ENCODE measurements at regions not wholly inside any gene's neighbourhood (a gene's known extent, or its start where the extent isn't known, plus 50 kb on each side); places are given as distances from the start of the nearest gene placed in this dataset.

DNA sequence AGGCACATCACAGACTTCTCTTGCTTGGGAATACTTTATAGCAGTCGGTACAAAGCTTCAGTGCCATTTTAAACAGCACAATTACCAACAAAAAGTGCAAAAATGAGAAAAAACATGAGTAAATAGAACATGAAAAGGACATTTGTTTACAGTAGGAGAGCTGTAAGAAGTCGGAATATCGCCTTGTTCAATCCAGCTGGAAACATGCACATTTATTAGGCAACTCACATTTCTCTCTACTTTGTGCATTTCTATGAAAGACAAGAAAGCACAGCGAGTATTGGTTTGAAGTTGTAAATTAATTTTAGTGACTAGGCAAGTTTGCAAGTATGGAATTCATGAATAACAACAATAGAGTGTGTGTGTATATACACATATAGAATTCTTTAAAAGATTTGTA is 484.7 kb downstream of the DACH1 start:
- TF ChIP-seq, protein P1, sequence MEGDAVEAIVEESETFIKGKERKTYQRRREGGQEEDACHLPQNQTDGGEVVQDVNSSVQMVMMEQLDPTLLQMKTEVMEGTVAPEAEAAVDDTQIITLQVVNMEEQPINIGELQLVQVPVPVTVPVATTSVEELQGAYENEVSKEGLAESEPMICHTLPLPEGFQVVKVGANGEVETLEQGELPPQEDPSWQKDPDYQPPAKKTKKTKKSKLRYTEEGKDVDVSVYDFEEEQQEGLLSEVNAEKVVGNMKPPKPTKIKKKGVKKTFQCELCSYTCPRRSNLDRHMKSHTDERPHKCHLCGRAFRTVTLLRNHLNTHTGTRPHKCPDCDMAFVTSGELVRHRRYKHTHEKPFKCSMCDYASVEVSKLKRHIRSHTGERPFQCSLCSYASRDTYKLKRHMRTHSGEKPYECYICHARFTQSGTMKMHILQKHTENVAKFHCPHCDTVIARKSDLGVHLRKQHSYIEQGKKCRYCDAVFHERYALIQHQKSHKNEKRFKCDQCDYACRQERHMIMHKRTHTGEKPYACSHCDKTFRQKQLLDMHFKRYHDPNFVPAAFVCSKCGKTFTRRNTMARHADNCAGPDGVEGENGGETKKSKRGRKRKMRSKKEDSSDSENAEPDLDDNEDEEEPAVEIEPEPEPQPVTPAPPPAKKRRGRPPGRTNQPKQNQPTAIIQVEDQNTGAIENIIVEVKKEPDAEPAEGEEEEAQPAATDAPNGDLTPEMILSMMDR (CRISPR knock-in tag; IDR thresholded peaks at IDR 0.05): no peak
- TF ChIP-seq GPN1 (CRISPR knock-in tag; IDR thresholded peaks at IDR 0.05; ENCODE audit: borderline replicate concordance) (no peak), HOXA9 (CRISPR knock-in tag; IDR thresholded peaks at IDR 0.05; ENCODE audit: borderline replicate concordance) (no peak), CREB1 (IDR thresholded peaks at IDR 0.05) (no peak), CREB1 (CRISPR knock-in tag; IDR thresholded peaks at IDR 0.05) (no peak), POLR2A (IDR thresholded peaks at IDR 0.05; ENCODE audit: insufficient read depth in 1 of 2, low read depth in 2 of 2, low read length in 2 of 2) (no peak), REXO4 (CRISPR knock-in tag; IDR thresholded peaks at IDR 0.05; ENCODE audit: borderline replicate concordance) (no peak), RFX5 (IDR thresholded peaks at IDR 0.05; ENCODE audit: low read depth, low read length) (no peak)
- TF ChIP-seq, protein P2, sequence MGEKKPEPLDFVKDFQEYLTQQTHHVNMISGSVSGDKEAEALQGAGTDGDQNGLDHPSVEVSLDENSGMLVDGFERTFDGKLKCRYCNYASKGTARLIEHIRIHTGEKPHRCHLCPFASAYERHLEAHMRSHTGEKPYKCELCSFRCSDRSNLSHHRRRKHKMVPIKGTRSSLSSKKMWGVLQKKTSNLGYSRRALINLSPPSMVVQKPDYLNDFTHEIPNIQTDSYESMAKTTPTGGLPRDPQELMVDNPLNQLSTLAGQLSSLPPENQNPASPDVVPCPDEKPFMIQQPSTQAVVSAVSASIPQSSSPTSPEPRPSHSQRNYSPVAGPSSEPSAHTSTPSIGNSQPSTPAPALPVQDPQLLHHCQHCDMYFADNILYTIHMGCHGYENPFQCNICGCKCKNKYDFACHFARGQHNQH (CRISPR knock-in tag; IDR thresholded peaks at IDR 0.05): no peak
